SK-N-SH (cell line): ENCODE measurements at regions not wholly inside any gene's neighbourhood (a gene's known extent, or its start where the extent isn't known, plus 50 kb on each side); places are given as distances from the start of the nearest gene placed in this dataset.

Source experiments
- EP300 ChIP-seq, 2 experiments: IDR thresholded peaks; 2 replicates each; pipeline versions ENCODE4 v1.4.0 to v1.6.1; 2012; ENCODE audit warnings: borderline replicate concordance in 1 of 2, low read depth in 1 of 2, low read length in 1 of 2
- GATA2 ChIP-seq: sonication (generic); formaldehyde crosslinking; IDR thresholded peaks from 2 replicates; pipeline ENCODE4 v1.5.0; 2020; ENCODE audit warnings: mild to moderate bottlenecking, missing genetic modification reagents
- POLR2AphosphoS5 ChIP-seq: IDR thresholded peaks from 2 replicates; pipeline ENCODE4 v1.6.1; 2012; ENCODE audit warnings: low read depth, low read length
- RCOR1 ChIP-seq: fragments of 150-350 bp; IDR thresholded peaks from 2 replicates; pipeline ENCODE4 v1.6.1; 2017; ENCODE audit warnings: antibody characterized with exemption, low read length
- TF ChIP-seq, protein P1 (sequence below): fragments of 200-600 bp; sonication (generic); IDR thresholded peaks from 2 replicates; pipeline ENCODE4 v1.6.1; 2017; ENCODE audit warnings: antibody characterized with exemption, mild to moderate bottlenecking, moderate library complexity
- TF ChIP-seq, protein P2 (sequence below): fragments of 150-350 bp; IDR thresholded peaks from 2 replicates; pipeline ENCODE4 v1.6.1; 2017; ENCODE audit warnings: antibody characterized with exemption, low read length, low read depth, borderline replicate concordance

DNA sequence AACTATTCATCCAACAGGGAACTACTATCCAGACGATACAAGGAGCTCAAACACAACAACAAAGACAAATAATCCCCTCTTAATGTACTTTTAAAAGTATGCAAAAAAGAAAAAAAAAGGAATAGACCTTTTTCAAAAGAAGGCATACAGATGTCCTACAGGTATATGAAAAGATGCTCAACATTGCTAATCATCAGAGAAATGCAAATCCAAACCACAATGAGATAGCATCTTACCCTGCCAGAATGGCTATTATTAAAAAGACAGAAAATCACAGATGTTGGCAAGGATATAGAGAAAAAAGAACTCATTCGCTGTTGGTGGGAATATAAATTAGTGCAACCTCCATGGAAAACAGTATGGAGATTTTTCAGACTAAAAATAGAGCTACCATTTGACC is 67.1 kb upstream of the ENPP6 start:
- TF ChIP-seq RCOR1 (no peak), POLR2AphosphoS5 (no peak), GATA2 (CRISPR knock-in tag) (no peak), EP300 (IDR thresholded peaks at IDR 0.05; ENCODE audit: borderline replicate concordance in 1 of 2, low read depth in 1 of 2, low read length in 1 of 2) (no peak)
- TF ChIP-seq, protein P1, sequence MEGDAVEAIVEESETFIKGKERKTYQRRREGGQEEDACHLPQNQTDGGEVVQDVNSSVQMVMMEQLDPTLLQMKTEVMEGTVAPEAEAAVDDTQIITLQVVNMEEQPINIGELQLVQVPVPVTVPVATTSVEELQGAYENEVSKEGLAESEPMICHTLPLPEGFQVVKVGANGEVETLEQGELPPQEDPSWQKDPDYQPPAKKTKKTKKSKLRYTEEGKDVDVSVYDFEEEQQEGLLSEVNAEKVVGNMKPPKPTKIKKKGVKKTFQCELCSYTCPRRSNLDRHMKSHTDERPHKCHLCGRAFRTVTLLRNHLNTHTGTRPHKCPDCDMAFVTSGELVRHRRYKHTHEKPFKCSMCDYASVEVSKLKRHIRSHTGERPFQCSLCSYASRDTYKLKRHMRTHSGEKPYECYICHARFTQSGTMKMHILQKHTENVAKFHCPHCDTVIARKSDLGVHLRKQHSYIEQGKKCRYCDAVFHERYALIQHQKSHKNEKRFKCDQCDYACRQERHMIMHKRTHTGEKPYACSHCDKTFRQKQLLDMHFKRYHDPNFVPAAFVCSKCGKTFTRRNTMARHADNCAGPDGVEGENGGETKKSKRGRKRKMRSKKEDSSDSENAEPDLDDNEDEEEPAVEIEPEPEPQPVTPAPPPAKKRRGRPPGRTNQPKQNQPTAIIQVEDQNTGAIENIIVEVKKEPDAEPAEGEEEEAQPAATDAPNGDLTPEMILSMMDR: no peak
- TF ChIP-seq, protein P2, sequence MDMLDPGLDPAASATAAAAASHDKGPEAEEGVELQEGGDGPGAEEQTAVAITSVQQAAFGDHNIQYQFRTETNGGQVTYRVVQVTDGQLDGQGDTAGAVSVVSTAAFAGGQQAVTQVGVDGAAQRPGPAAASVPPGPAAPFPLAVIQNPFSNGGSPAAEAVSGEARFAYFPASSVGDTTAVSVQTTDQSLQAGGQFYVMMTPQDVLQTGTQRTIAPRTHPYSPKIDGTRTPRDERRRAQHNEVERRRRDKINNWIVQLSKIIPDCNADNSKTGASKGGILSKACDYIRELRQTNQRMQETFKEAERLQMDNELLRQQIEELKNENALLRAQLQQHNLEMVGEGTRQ: no peak
